GM20000 (cell line): ENCODE measurements at regions not wholly inside any gene's neighbourhood (a gene's known extent, or its start where the extent isn't known, plus 50 kb on each side); places are given as distances from the start of the nearest gene placed in this dataset.

Source experiments
- DNase-seq: peaks from one replicate; pipeline ENCODE4 v3.0.0; 2012; ENCODE audit warnings: low spot score
- CTCF ChIP-seq: IDR thresholded peaks from 2 replicates; pipeline ENCODE4 v1.5.1; 2012; ENCODE audit warnings: mild to moderate bottlenecking, control low read depth; ENCODE audit errors: extremely low read depth, missing control alignments

- no peak for DNase-seq
- TF ChIP-seq CTCF: no peak
These were observed 220.2 kb downstream of the PTEN start for GRCh38 chr10:88083597-88083989.

GRCh38 chr10:88086187-88086960 is 222.9 kb downstream of the PTEN start:
- TF ChIP-seq CTCF: no peak
- DNase-seq: no peak

GRCh38 chr10:88088441-88089340 is 225.3 kb downstream of the PTEN start:
- no peak for TF ChIP-seq CTCF
- DNase-seq: no peak

GRCh38 chr10:88089498-88089897 is 226.1 kb downstream of the PTEN start:
- no peak for DNase-seq
- TF ChIP-seq CTCF: no peak

- TF ChIP-seq CTCF: no peak
- peak; percentile 46 for DNase-seq
These were observed 227.3 kb downstream of the PTEN start for GRCh38 chr10:88090568-88091214.

- peak; percentile 72 for DNase-seq
- no peak for TF ChIP-seq CTCF
These were observed 228.2 kb downstream of the PTEN start for GRCh38 chr10:88091490-88092061.
